GM10266 (cell line): ENCODE measurements at regions not wholly inside any gene's neighbourhood (a gene's known extent, or its start where the extent isn't known, plus 50 kb on each side); places are given as distances from the start of the nearest gene placed in this dataset.

Experiments used
- DNase-seq: peaks from one replicate; pipeline ENCODE4 v3.0.0; 2012; ENCODE audit errors: extremely low spot score
- CTCF ChIP-seq: IDR thresholded peaks from 2 replicates; pipeline ENCODE4 v1.5.1; 2012; ENCODE audit warnings: mild to moderate bottlenecking, low read depth; ENCODE audit not compliant: control insufficient read depth, insufficient read depth; ENCODE audit errors: missing control alignments

- no peak for DNase-seq
- no peak for TF ChIP-seq CTCF
These were observed 181.7 kb upstream of the RFC3 start for GRCh38 chr13:33636243-33636642.

- no peak for TF ChIP-seq CTCF
- DNase-seq = no peak
These were observed 180.8 kb upstream of the RFC3 start for GRCh38 chr13:33636955-33637670.

GRCh38 chr13:33637978-33638743 lies 179.8 kb upstream of the RFC3 start:
- no peak for DNase-seq
- no peak for TF ChIP-seq CTCF

- TF ChIP-seq CTCF = no peak
- no peak for DNase-seq
These were observed 178.8 kb upstream of the RFC3 start for GRCh38 chr13:33639158-33639557.

- no peak for TF ChIP-seq CTCF
- DNase-seq = no peak
These were observed 178.3 kb upstream of the RFC3 start for GRCh38 chr13:33639626-33640080.

- TF ChIP-seq CTCF = no peak
- DNase-seq = no peak
These were observed 177.1 kb upstream of the RFC3 start for GRCh38 chr13:33640832-33641231.
